GM23338 (cell line): ENCODE measurements at regions not wholly inside any gene's neighbourhood (a gene's known extent, or its start where the extent isn't known, plus 50 kb on each side); places are given as distances from the start of the nearest gene placed in this dataset.

Experiments
- ATAC-seq: fragments of 200-7000 bp; cut with Tn5 transposase; 3 replicates; pipeline ENCODE4 v1.9.1; 2020
- DNase-seq: peaks from one replicate; pipeline ENCODE4 v3.0.0-alpha.2; 2015; ENCODE audit warnings: low spot score
- H2AFZ ChIP-seq: fragments of 200-600 bp; sonication (generic); 2 replicates; pipeline ENCODE4 v1.8.0; 2016; ENCODE audit warnings: antibody characterized with exemption, mild to moderate bottlenecking, moderate library complexity
- H3F3A ChIP-seq: fragments of 200-600 bp; sonication (generic); replicated peaks from 2 replicates; pipeline ENCODE4 v1.8.0; 2017; ENCODE audit warnings: antibody characterized with exemption, mixed run types, low read depth
- H3K27ac ChIP-seq: fragments of 200-600 bp; sonication (generic); 2 replicates; pipeline ENCODE4 v1.6.1; 2016; ENCODE audit warnings: low read depth
- H3K27me3 ChIP-seq: fragments of 200-600 bp; sonication (generic); 2 replicates; pipeline ENCODE4 v1.8.0; 2016; ENCODE audit warnings: mild to moderate bottlenecking, mixed run types, moderate library complexity; ENCODE audit not compliant: insufficient read depth
- H3K36me3 ChIP-seq: fragments of 200-600 bp; sonication (generic); 2 replicates; pipeline ENCODE4 v1.8.0; 2016; ENCODE audit warnings: mild to moderate bottlenecking; ENCODE audit not compliant: insufficient read depth
- H3K4me1 ChIP-seq: fragments of 200-600 bp; sonication (generic); 2 replicates; pipeline ENCODE4 v1.8.0; 2016; ENCODE audit warnings: mild to moderate bottlenecking, moderate library complexity; ENCODE audit not compliant: insufficient read depth
- H3K4me2 ChIP-seq: fragments of 200-600 bp; sonication (generic); 2 replicates; pipeline ENCODE4 v1.7.1; 2017; ENCODE audit warnings: mixed run types
- H3K4me3 ChIP-seq: fragments of 200-600 bp; sonication (generic); 2 replicates; pipeline ENCODE4 v1.6.1; 2016; ENCODE audit warnings: mixed run types
- H3K79me2 ChIP-seq: fragments of 200-600 bp; sonication (generic); replicated peaks from 2 replicates; pipeline ENCODE4 v1.8.0; 2017; ENCODE audit warnings: mild to moderate bottlenecking; ENCODE audit not compliant: insufficient read depth
- H3K9me2 ChIP-seq: fragments of 200-600 bp; sonication (generic); 2 replicates; pipeline ENCODE4 v1.8.0; 2017; ENCODE audit not compliant: insufficient read depth
- H4K20me1 ChIP-seq: fragments of 200-600 bp; sonication (generic); replicated peaks from 2 replicates; pipeline ENCODE4 v1.8.0; 2017; ENCODE audit warnings: mild to moderate bottlenecking; ENCODE audit not compliant: insufficient read depth
- H3K27ac Mint-ChIP-seq: 2 replicates; pipeline ENCODE4 v1.8.0; 2020; ENCODE audit warnings: inconsistent platforms, mild to moderate bottlenecking, moderate library complexity, mixed read lengths
- H3K27me3 Mint-ChIP-seq: 3 replicates; pipeline ENCODE4 v1.8.0; 2022; ENCODE audit warnings: low read depth, mild to moderate bottlenecking, moderate library complexity, mixed read lengths, inconsistent platforms; ENCODE audit not compliant: insufficient read depth, poor library complexity
- H3K36me3 Mint-ChIP-seq: 3 replicates; pipeline ENCODE4 v1.8.0; 2021; ENCODE audit warnings: low read depth, mild to moderate bottlenecking, inconsistent platforms, moderate library complexity, mixed read lengths
- H3K4me1 Mint-ChIP-seq: 3 replicates; pipeline ENCODE4 v1.8.0; 2020; ENCODE audit warnings: mild to moderate bottlenecking, inconsistent platforms, mixed read lengths
- H3K4me3 Mint-ChIP-seq: 3 replicates; pipeline ENCODE4 v1.8.0; 2021; ENCODE audit warnings: moderate library complexity, mild to moderate bottlenecking, inconsistent platforms, mixed read lengths
- H3K9me3 Mint-ChIP-seq: 3 replicates; pipeline ENCODE4 v1.8.0; 2020; ENCODE audit warnings: moderate library complexity, mild to moderate bottlenecking, inconsistent platforms, mixed read lengths
- CREB1 ChIP-seq: fragments of 250-450 bp; sonication (Bioruptor Pico); IDR thresholded peaks from 2 replicates; pipeline ENCODE4 v1.5.0; 2020; ENCODE audit warnings: low read depth, mild to moderate bottlenecking, moderate library complexity
- CTCF ChIP-seq, 2 experiments: fragments of 200-600 bp in 1 of 2; sonication (generic) in 1 of 2; conservative IDR thresholded peaks; 2 replicates each; pipeline versions ENCODE4 v1.5.1 to v1.6.1; 2016 to 2017; ENCODE audit warnings: antibody characterized with exemption in 2 of 2, low read depth in 2 of 2, mild to moderate bottlenecking in 2 of 2, moderate library complexity in 1 of 2
- ETS1 ChIP-seq: IDR thresholded peaks from 2 replicates; pipeline ENCODE4 v1.6.1; 2016; ENCODE audit warnings: antibody characterized with exemption
- EZH2 ChIP-seq: fragments of 200-600 bp; sonication (generic); IDR thresholded peaks from one replicate; pipeline ENCODE4 v1.8.0; 2017; ENCODE audit warnings: antibody characterized with exemption, mild to moderate bottlenecking, low read depth; ENCODE audit not compliant: unreplicated experiment
- NANOG ChIP-seq: IDR thresholded peaks from 2 replicates; pipeline ENCODE4 v1.6.1; 2016; ENCODE audit warnings: antibody characterized with exemption, borderline replicate concordance
- ZNF114 ChIP-seq: fragments of 250-450 bp; sonication (Bioruptor Pico); IDR thresholded peaks from 2 replicates; pipeline ENCODE4 v1.5.0; 2020; ENCODE audit warnings: mild to moderate bottlenecking, moderate library complexity
- ZNF331 ChIP-seq: fragments of 250-450 bp; sonication (Bioruptor Pico); IDR thresholded peaks from 2 replicates; pipeline ENCODE4 v1.5.0; 2020; ENCODE audit warnings: low read depth, mild to moderate bottlenecking, moderate library complexity
- ZNF462 ChIP-seq: fragments of 250-450 bp; sonication (Bioruptor Pico); IDR thresholded peaks from 2 replicates; pipeline ENCODE4 v1.5.0; 2020; ENCODE audit warnings: mild to moderate bottlenecking, moderate library complexity

- peak; percentile 35; the same call in 1 of the 3 replicates for ATAC-seq
Measured at GRCh38 chr9:23622396-23622795, 203.6 kb downstream of the ELAVL2 start.

More at GRCh38 chr9:23622396-23622795, 203.6 kb downstream of the ELAVL2 start:
- Mint-ChIP-seq H3K27me3 (peaks cover 1% of the 10 kb centered on the region), H3K4me3 (no peak overlapping the region), H3K4me1 (peaks cover 21% of the 10 kb centered on the region), H3K36me3 (peaks cover 42% of the 10 kb centered on the region), H3K9me3 (peaks cover 4% of the 10 kb centered on the region; the same call in 1 of the 3 replicates), H3K27ac (peak overlapping the region; percentile 91)
- peaks cover 16% of the 10 kb centered on the region for H3K4me1 ChIP-seq
- TF ChIP-seq ZNF114 (CRISPR knock-in tag), result no peak
- no peak for TF ChIP-seq CREB1 (CRISPR knock-in tag)
- TF ChIP-seq ZNF331 (CRISPR knock-in tag), result no peak
- TF ChIP-seq ETS1, result no peak
- no peak for TF ChIP-seq EZH2
- no peak for TF ChIP-seq CTCF (conservative IDR thresholded peaks at IDR 0.05; ENCODE audit: low read depth in 2 of 2)
- TF ChIP-seq ZNF462 (CRISPR knock-in tag), result no peak
- TF ChIP-seq NANOG, result no peak
- no peaks in the 10 kb centered on the region for H4K20me1 ChIP-seq
- no peaks in the 10 kb centered on the region for H3K79me2 ChIP-seq
- no peaks in the 10 kb centered on the region for H3F3A ChIP-seq
- no peak overlapping the region for H2AFZ ChIP-seq
- peaks cover 3% of the 10 kb centered on the region; the same call in 1 of the 2 replicates for H3K36me3 ChIP-seq
- no peaks in the 10 kb centered on the region for H3K9me2 ChIP-seq
- DNase-seq, result no peak
- H3K27ac ChIP-seq, result no peak overlapping the region
- peak overlapping the region; percentile 29; the same call in 1 of the 2 replicates for H3K4me2 ChIP-seq
- no peaks in the 10 kb centered on the region for H3K27me3 ChIP-seq
- no peak overlapping the region for H3K4me3 ChIP-seq
